ENCODE measurements at regions not wholly inside any gene's neighbourhood (a gene's known extent, or its start where the extent isn't known, plus 50 kb on each side); places are given as distances from the start of the nearest gene placed in this dataset.

GRCh38 chr4:184952522-184952921 lies 65.8 kb upstream of the HELT start:
- no peak for TF ChIP-seq ZNF18 (tag by site-specific recombination; IDR thresholded peaks at IDR 0.05)
- no peak for TF ChIP-seq ZNF280D (tag by site-specific recombination; IDR thresholded peaks at IDR 0.05)
- TF ChIP-seq ZNF76 (tag by site-specific recombination; IDR thresholded peaks at IDR 0.05; ENCODE audit: borderline replicate concordance, low read depth) = no peak
- TF ChIP-seq, protein P1, sequence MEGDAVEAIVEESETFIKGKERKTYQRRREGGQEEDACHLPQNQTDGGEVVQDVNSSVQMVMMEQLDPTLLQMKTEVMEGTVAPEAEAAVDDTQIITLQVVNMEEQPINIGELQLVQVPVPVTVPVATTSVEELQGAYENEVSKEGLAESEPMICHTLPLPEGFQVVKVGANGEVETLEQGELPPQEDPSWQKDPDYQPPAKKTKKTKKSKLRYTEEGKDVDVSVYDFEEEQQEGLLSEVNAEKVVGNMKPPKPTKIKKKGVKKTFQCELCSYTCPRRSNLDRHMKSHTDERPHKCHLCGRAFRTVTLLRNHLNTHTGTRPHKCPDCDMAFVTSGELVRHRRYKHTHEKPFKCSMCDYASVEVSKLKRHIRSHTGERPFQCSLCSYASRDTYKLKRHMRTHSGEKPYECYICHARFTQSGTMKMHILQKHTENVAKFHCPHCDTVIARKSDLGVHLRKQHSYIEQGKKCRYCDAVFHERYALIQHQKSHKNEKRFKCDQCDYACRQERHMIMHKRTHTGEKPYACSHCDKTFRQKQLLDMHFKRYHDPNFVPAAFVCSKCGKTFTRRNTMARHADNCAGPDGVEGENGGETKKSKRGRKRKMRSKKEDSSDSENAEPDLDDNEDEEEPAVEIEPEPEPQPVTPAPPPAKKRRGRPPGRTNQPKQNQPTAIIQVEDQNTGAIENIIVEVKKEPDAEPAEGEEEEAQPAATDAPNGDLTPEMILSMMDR (tag by site-specific recombination; IDR thresholded peaks at IDR 0.05) = no peak
- TF ChIP-seq PATZ1 (tag by site-specific recombination; IDR thresholded peaks at IDR 0.05) = no peak
- TF ChIP-seq ZNF146 (tag by site-specific recombination; IDR thresholded peaks at IDR 0.05) = no peak
- TF ChIP-seq PRDM6 (tag by site-specific recombination; IDR thresholded peaks at IDR 0.05) = no peak
- TF ChIP-seq ATF2 (tag by site-specific recombination; IDR thresholded peaks at IDR 0.05; ENCODE audit: low read depth) = no peak

Data from HEK293 (cell line).